BE2C (cell line): ENCODE measurements at regions not wholly inside any gene's neighbourhood (a gene's known extent, or its start where the extent isn't known, plus 50 kb on each side); places are given as distances from the start of the nearest gene placed in this dataset.

ENCODE experiments used
- DNase-seq: peaks from one replicate; pipeline ENCODE4 v3.0.0-alpha.2; 2020
- H3K27me3 ChIP-seq: fragments of 250-450 bp; sonication (Bioruptor Pico); 2 replicates; pipeline ENCODE4 v1.5.1; 2020; ENCODE audit warnings: mild to moderate bottlenecking
- H3K36me3 ChIP-seq: fragments of 250-450 bp; sonication (Bioruptor Pico); 2 replicates; pipeline ENCODE4 v1.5.1; 2020; ENCODE audit warnings: mild to moderate bottlenecking
- H3K4me1 ChIP-seq: fragments of 250-450 bp; sonication (Bioruptor Pico); 2 replicates; pipeline ENCODE4 v1.5.1; 2020
- H3K4me3 ChIP-seq: 2 replicates; pipeline ENCODE4 v1.5.1; 2011; ENCODE audit warnings: low read depth, low read length
- H3K9me3 ChIP-seq: fragments of 250-450 bp; sonication (Bioruptor Pico); 2 replicates; pipeline ENCODE4 v1.5.1; 2020
- CTCF ChIP-seq: IDR thresholded peaks from 2 replicates; pipeline ENCODE4 v1.5.1; 2012; ENCODE audit warnings: mild to moderate bottlenecking, low read depth, low read length

GRCh38 chr14:85123755-85124154, 406.2 kb upstream of the FLRT2 start:
- TF ChIP-seq CTCF = no peak
- H3K4me1 ChIP-seq = no peaks in the 10 kb centered on the region
- DNase-seq = no peak
- H3K9me3 ChIP-seq = no peaks in the 10 kb centered on the region
- H3K27me3 ChIP-seq = no peaks in the 10 kb centered on the region
- no peaks in the 10 kb centered on the region for H3K36me3 ChIP-seq
- no peak overlapping the region for H3K4me3 ChIP-seq

GRCh38 chr14:85124631-85125290, 405.2 kb upstream of the FLRT2 start:
- Histone ChIP-seq H3K36me3 (no peaks in the 10 kb centered on the region), H3K27me3 (no peaks in the 10 kb centered on the region), H3K4me1 (no peaks in the 10 kb centered on the region), H3K4me3 (no peak overlapping the region), H3K9me3 (no peaks in the 10 kb centered on the region)
- no peak for DNase-seq
- no peak for TF ChIP-seq CTCF

GRCh38 chr14:85125291-85125670, 404.7 kb upstream of the FLRT2 start:
- Histone ChIP-seq H3K27me3 (no peaks in the 10 kb centered on the region), H3K36me3 (no peaks in the 10 kb centered on the region), H3K4me3 (no peak overlapping the region), H3K4me1 (no peaks in the 10 kb centered on the region), H3K9me3 (no peaks in the 10 kb centered on the region)
- TF ChIP-seq CTCF = no peak
- no peak for DNase-seq

- TF ChIP-seq CTCF = no peak
- no peaks in the 10 kb centered on the region for H3K36me3 ChIP-seq
- H3K4me3 ChIP-seq = no peak overlapping the region
- no peaks in the 10 kb centered on the region for H3K4me1 ChIP-seq
- no peak for DNase-seq
- H3K27me3 ChIP-seq = no peaks in the 10 kb centered on the region
- no peaks in the 10 kb centered on the region for H3K9me3 ChIP-seq
These were observed 400.0 kb upstream of the FLRT2 start for GRCh38 chr14:85129921-85130320.

GRCh38 chr14:85131226-85131922, 398.6 kb upstream of the FLRT2 start:
- H3K4me1 ChIP-seq = no peaks in the 10 kb centered on the region
- H3K4me3 ChIP-seq = no peak overlapping the region
- DNase-seq = no peak
- TF ChIP-seq CTCF = no peak
- no peaks in the 10 kb centered on the region for H3K27me3 ChIP-seq
- no peaks in the 10 kb centered on the region for H3K9me3 ChIP-seq
- no peaks in the 10 kb centered on the region for H3K36me3 ChIP-seq

GRCh38 chr14:85142982-85143381, 387.0 kb upstream of the FLRT2 start:
- Histone ChIP-seq H3K4me1 (no peaks in the 10 kb centered on the region), H3K27me3 (no peaks in the 10 kb centered on the region), H3K36me3 (no peaks in the 10 kb centered on the region), H3K9me3 (no peaks in the 10 kb centered on the region), H3K4me3 (no peak overlapping the region)
- TF ChIP-seq CTCF = no peak
- DNase-seq = no peak
